ENCODE measurements at regions not wholly inside any gene's neighbourhood (a gene's known extent, or its start where the extent isn't known, plus 50 kb on each side); places are given as distances from the start of the nearest gene placed in this dataset.
"Not testable (repeated sequence)": the region's sequence is repeated elsewhere in the genome, so short reads cannot be mapped to it uniquely, and the experiment has no call there.

DNA sequence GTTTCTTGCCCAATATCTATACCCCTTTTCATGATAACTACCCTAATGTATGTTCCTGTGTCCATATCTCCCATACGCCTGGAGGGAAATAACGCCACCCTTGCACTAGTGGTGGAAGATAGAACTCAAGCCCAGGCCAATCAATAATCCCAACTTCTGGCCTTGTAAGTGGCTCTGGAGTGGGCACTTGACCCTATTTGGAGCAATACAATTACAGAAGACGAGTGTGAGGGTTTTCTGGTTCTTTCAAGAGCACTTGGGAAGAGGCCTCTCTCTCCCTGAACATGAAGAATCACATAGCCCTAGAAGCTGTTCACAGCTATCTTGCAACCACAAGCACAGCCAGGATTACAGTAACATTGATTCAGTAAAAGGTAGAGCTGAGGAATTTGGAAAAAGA is 217.9 kb downstream of the RAB11FIP4 start:
- TF ChIP-seq, protein P1, sequence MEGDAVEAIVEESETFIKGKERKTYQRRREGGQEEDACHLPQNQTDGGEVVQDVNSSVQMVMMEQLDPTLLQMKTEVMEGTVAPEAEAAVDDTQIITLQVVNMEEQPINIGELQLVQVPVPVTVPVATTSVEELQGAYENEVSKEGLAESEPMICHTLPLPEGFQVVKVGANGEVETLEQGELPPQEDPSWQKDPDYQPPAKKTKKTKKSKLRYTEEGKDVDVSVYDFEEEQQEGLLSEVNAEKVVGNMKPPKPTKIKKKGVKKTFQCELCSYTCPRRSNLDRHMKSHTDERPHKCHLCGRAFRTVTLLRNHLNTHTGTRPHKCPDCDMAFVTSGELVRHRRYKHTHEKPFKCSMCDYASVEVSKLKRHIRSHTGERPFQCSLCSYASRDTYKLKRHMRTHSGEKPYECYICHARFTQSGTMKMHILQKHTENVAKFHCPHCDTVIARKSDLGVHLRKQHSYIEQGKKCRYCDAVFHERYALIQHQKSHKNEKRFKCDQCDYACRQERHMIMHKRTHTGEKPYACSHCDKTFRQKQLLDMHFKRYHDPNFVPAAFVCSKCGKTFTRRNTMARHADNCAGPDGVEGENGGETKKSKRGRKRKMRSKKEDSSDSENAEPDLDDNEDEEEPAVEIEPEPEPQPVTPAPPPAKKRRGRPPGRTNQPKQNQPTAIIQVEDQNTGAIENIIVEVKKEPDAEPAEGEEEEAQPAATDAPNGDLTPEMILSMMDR (conservative IDR thresholded peaks at IDR 0.05; ENCODE audit: low read depth, low read length), result no peak
- no peak for DNase-seq (ENCODE audit: low read depth)
- H3K4me3 ChIP-seq (ENCODE audit: low read depth, low read length), result no peak overlapping the region

DNA sequence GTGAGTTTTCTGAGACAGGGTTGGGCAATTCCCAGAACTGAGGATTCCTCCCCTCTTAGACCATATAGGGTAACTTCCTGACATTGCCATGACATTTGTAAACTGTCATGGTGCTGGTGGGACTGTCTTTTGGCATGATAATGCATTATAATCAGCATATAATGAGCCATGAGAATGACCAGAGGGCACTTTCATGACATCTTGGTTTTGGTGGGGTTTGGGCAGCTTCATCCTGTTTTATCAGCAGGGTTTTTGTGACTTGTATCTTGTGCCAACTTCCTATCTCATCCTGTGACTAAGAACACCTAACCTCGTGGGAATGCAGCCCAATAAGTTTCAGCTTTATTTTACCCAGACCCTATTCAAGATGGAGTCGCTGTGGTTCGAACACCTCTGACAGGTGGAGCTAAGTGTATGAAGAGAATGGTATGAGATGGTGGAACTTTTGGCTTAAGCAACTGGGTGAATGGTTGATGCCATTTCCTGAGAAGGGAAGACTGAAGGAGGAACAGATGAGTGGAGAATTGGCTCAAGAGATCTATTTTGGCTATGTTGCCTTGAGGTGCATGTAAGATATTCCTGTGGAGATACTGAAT is 217.3 kb downstream of the RAB11FIP4 start:
- DNase-seq (ENCODE audit: low read depth), result no peak
- TF ChIP-seq, protein P1 (conservative IDR thresholded peaks at IDR 0.05; ENCODE audit: low read depth, low read length), result no peak
- no peak overlapping the region for H3K4me3 ChIP-seq (ENCODE audit: low read depth, low read length)

DNA sequence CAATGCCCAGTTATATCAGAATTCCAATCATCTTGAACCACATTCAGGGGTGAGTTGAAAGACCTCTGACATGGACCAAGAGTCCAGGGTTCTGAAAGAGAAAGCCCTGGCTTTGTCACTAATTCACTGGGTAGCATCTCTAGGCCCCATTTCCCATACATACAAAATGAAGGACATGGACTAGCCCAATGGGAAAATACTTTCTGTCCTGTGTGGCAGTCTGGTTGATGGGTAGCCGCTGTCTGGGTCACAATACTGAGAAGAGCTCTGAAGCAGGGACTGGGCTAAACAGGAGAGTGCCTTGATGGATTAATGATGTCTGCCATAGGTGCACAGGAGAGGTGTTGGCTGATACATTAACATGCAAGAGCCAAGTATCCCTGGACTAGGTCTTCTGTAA is 214.3 kb downstream of the RAB11FIP4 start:
- TF ChIP-seq, protein P1 (conservative IDR thresholded peaks at IDR 0.05; ENCODE audit: low read depth, low read length), result no peak
- DNase-seq (ENCODE audit: low read depth), result no peak
- H3K4me3 ChIP-seq (ENCODE audit: low read depth, low read length), result no peak overlapping the region

DNA sequence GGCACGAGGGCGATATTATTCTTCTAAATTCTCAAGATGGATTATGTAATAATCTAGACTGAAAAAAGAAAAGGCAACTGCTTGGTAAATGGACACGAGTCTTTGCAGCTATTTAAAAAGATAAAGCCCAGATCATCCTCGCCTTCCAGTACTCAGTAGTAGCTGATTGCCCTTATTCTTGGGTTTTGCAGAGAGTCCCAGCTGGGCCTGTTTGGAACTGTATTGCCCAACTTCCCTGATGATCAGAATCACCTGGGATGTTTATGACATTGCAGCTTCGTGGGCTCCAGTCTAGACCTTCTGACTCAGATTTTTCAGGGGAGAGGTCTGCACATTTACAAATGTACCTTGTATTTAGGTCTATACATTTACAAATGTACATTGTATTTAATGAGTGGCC is 213.5 kb downstream of the RAB11FIP4 start:
- TF ChIP-seq, protein P1 (conservative IDR thresholded peaks at IDR 0.05; ENCODE audit: low read depth, low read length), result no peak
- no peak overlapping the region for H3K4me3 ChIP-seq (ENCODE audit: low read depth, low read length)
- no peak for DNase-seq (ENCODE audit: low read depth)

DNA sequence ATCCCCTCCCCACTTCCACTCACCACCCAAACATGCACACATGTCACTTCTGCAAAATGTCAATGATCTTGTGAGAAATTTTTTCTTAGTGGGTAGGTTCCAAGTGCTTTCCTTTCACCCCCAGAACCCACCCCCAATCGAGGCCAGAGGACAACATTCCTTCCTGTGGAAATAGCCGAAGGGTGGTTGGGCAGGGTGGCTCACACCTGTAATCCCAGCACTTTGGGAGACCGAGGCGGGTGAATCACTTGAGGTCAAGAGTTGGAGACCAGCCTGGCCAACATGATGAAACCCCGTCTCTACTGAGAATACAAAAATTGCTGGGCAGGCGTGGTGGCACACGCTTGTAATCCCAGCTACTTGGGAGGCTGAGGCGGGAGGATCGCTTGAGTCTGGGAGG is 208.7 kb downstream of the RAB11FIP4 start:
- H3K4me3 ChIP-seq (ENCODE audit: low read depth, low read length); DNase-seq (ENCODE audit: low read depth): not testable (repeated sequence)

DNA sequence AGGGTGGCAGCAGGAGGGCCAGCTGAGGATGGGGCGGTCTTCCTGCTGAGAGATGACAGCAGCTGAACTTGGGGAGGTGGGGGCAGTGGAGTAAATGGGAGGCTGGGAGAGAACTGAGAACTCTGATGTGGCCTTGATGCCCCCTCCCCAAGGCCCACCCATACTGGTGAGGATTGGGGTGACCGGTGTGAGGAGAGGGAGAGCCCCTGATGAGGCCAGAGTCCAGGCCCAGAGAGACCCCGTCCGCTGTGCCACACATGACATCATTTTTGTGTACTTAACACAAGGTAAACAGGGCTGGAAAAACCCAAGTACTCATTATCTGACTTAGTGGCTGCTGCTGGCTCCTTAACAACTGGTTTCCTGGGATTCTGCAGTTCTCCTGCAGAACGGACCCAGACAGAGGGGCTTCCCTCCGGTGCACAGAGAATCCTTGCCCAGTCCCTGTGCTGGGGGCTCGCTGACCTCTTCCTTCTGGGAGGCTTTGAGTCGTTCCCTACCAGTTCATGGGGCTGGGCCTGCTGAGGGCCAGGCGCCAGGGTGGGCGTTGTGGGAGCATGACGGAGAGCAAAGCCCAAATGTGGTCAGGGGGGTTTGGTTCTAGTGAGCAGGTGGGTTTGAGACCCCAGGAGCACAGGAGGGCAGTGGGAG is 207.6 kb downstream of the RAB11FIP4 start:
- TF ChIP-seq, protein P1 (conservative IDR thresholded peaks at IDR 0.05; ENCODE audit: low read depth, low read length), result no peak
- H3K4me3 ChIP-seq (ENCODE audit: low read depth, low read length), result no peak overlapping the region
- no peak for DNase-seq (ENCODE audit: low read depth)

DNA sequence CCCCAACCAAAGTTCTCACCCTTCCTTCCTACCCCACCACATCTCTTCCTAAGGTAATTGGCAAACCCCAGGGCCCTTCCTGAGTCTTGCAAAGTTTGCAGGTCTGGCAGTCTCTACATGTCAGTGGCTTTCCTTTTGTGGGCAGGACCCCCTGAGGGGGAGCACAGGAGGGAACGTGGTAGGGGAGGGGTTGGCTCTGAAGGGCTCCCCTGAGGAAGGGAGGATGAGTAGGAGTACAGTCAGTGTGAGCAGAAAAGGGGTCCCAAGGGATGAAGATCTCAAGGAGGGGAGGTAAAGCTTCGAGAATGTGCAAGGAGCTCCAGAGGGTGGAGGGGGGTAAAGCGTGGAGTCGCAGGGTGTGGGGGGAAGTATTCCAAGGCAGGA is 206.9 kb downstream of the RAB11FIP4 start:
- H3K4me3 ChIP-seq (ENCODE audit: low read depth, low read length), result no peak overlapping the region
- TF ChIP-seq, protein P1 (conservative IDR thresholded peaks at IDR 0.05; ENCODE audit: low read depth, low read length), result no peak
- no peak for DNase-seq (ENCODE audit: low read depth)

Measured in epithelial cell of proximal tubule (primary cell).